HEK293 (cell line): ENCODE measurements at regions not wholly inside any gene's neighbourhood (a gene's known extent, or its start where the extent isn't known, plus 50 kb on each side); places are given as distances from the start of the nearest gene placed in this dataset.

Experiments
- ATF2 ChIP-seq: fragments of 450-650 bp; formaldehyde crosslinking; IDR thresholded peaks from 2 replicates; pipeline ENCODE4 v1.5.1; 2016; ENCODE audit warnings: missing biosample characterization, missing genetic modification characterization, low read depth
- CTCF ChIP-seq: fragments of 450-650 bp; formaldehyde crosslinking; IDR thresholded peaks from 2 replicates; pipeline ENCODE4 v1.5.1; 2016; ENCODE audit warnings: missing biosample characterization, missing genetic modification characterization
- SP3 ChIP-seq: fragments of 450-650 bp; formaldehyde crosslinking; IDR thresholded peaks from 2 replicates; pipeline ENCODE4 v1.5.1; 2016; ENCODE audit warnings: missing biosample characterization, missing genetic modification characterization
- ZBTB17 ChIP-seq: fragments of 450-650 bp; formaldehyde crosslinking; IDR thresholded peaks from 2 replicates; pipeline ENCODE4 v1.5.1; 2016; ENCODE audit warnings: missing biosample characterization, missing genetic modification characterization
- ZNF175 ChIP-seq: fragments of 450-650 bp; formaldehyde crosslinking; IDR thresholded peaks from 2 replicates; pipeline ENCODE4 v1.5.1; 2016; ENCODE audit warnings: missing biosample characterization, missing genetic modification characterization
- ZNF214 ChIP-seq: fragments of 450-650 bp; formaldehyde crosslinking; IDR thresholded peaks from 2 replicates; pipeline ENCODE4 v1.5.1; 2017; ENCODE audit warnings: missing biosample characterization, mild to moderate bottlenecking, missing genetic modification characterization, borderline replicate concordance
- ZNF488 ChIP-seq: fragments of 450-650 bp; formaldehyde crosslinking; IDR thresholded peaks from 2 replicates; pipeline ENCODE4 v1.5.1; 2016; ENCODE audit warnings: missing biosample characterization, missing genetic modification characterization
- ZNF645 ChIP-seq: fragments of 450-650 bp; formaldehyde crosslinking; IDR thresholded peaks from 2 replicates; pipeline ENCODE4; 2016; ENCODE audit warnings: missing biosample characterization, missing genetic modification characterization
- ZSCAN30 ChIP-seq: fragments of 450-650 bp; IDR thresholded peaks from 2 replicates; pipeline ENCODE4 v1.5.1; 2018; ENCODE audit warnings: missing biosample characterization, mild to moderate bottlenecking, missing genetic modification characterization, moderate library complexity
- ZSCAN4 ChIP-seq: fragments of 450-650 bp; formaldehyde crosslinking; IDR thresholded peaks from 2 replicates; pipeline ENCODE4 v1.5.1; 2017; ENCODE audit warnings: missing biosample characterization, missing genetic modification characterization

GRCh38 chr6:25153079-25153478 is 126.1 kb upstream of the CARMIL1 start:
- TF ChIP-seq CTCF = no peak
- TF ChIP-seq ZSCAN30 (tag by site-specific recombination) = no peak
- no peak for TF ChIP-seq ZNF175 (tag by site-specific recombination)
- no peak for TF ChIP-seq SP3
- TF ChIP-seq ZSCAN4 = no peak
- TF ChIP-seq ZNF214 (tag by site-specific recombination) = no peak
- no peak for TF ChIP-seq ZBTB17 (tag by site-specific recombination)
- TF ChIP-seq ZNF645 (tag by site-specific recombination) = no peak
- TF ChIP-seq ZNF488 (tag by site-specific recombination) = no peak
- TF ChIP-seq ATF2 (tag by site-specific recombination) = no peak
